Smooth muscle cell (in vitro differentiated cells): ENCODE measurements at regions not wholly inside any gene's neighbourhood (a gene's known extent, or its start where the extent isn't known, plus 50 kb on each side); places are given as distances from the start of the nearest gene placed in this dataset.

Experiments
- DNase-seq: peaks from one replicate; lab custom pipeline; 2025; ENCODE audit not compliant: unreplicated experiment; lab: John Stamatoyannopoulos, UW
- H2AFZ ChIP-seq: fragments of 200-600 bp; sonication (generic); 2 replicates; pipeline ENCODE4 v1.6.0; 2016; ENCODE audit warnings: antibody characterized with exemption, low read depth, mild to moderate bottlenecking
- H3F3A ChIP-seq: fragments of 200-600 bp; sonication (generic); 2 replicates; pipeline ENCODE4 v1.6.0; 2017; ENCODE audit warnings: antibody characterized with exemption, low read depth
- H3K27ac ChIP-seq: fragments of 200-600 bp; sonication (generic); 2 replicates; pipeline ENCODE4 v1.5.1; 2016; ENCODE audit warnings: low read depth, mild to moderate bottlenecking
- H3K27me3 ChIP-seq: fragments of 200-600 bp; sonication (generic); 2 replicates; pipeline ENCODE4 v1.6.1; 2016; ENCODE audit warnings: low read depth, mild to moderate bottlenecking
- H3K36me3 ChIP-seq: fragments of 200-600 bp; sonication (generic); 2 replicates; pipeline ENCODE4 v1.5.1; 2016; ENCODE audit warnings: low read depth
- H3K4me1 ChIP-seq: fragments of 200-600 bp; sonication (generic); 2 replicates; pipeline ENCODE4 v1.5.1; 2016; ENCODE audit warnings: low read depth
- H3K4me2 ChIP-seq: fragments of 200-600 bp; sonication (generic); 2 replicates; pipeline ENCODE4 v1.6.0; 2016; ENCODE audit warnings: mild to moderate bottlenecking
- H3K4me3 ChIP-seq: fragments of 200-600 bp; sonication (generic); 2 replicates; pipeline ENCODE4 v1.5.1; 2016; ENCODE audit warnings: mild to moderate bottlenecking
- H3K79me2 ChIP-seq: fragments of 200-600 bp; sonication (generic); 2 replicates; pipeline ENCODE4 v1.6.0; 2016; ENCODE audit warnings: low read depth, mild to moderate bottlenecking
- H3K9ac ChIP-seq: fragments of 200-600 bp; sonication (generic); 2 replicates; pipeline ENCODE4 v1.6.0; 2016; ENCODE audit warnings: low read depth
- H3K9me3 ChIP-seq: fragments of 200-600 bp; sonication (generic); replicated peaks from 2 replicates; pipeline ENCODE4 v1.5.1; 2016; ENCODE audit warnings: low read depth
- H4K20me1 ChIP-seq: fragments of 200-600 bp; sonication (generic); 2 replicates; pipeline ENCODE4 v1.6.0; 2016; ENCODE audit warnings: low read depth
- CTCF ChIP-seq: fragments of 200-600 bp; sonication (generic); IDR thresholded peaks from 2 replicates; pipeline ENCODE4 v1.5.1; 2017; ENCODE audit warnings: borderline replicate concordance, mild to moderate bottlenecking, antibody characterized with exemption; ENCODE audit not compliant: insufficient read depth, poor library complexity, severe bottlenecking
- WGBS: methylation state at CpG from one replicate; pipeline ENCODE4 v1.1.7; 2016; ENCODE audit warnings: low lambda C conversion rate; 5-methylcytosine and 5-hydroxymethylcytosine counted together

- DNase-seq = no peak
- Histone ChIP-seq H3K79me2 (no peaks in the 10 kb centered on the region), H3K27me3 (peaks cover 4% of the 10 kb centered on the region), H3K4me2 (no peak overlapping the region), H2AFZ (no peak overlapping the region), H4K20me1 (no peaks in the 10 kb centered on the region), H3K27ac (no peak overlapping the region), H3K9me3 (peaks cover 5% of the 10 kb centered on the region), H3K4me1 (no peaks in the 10 kb centered on the region), H3K4me3 (no peak overlapping the region), H3F3A (no peaks in the 10 kb centered on the region), H3K9ac (no peak overlapping the region), H3K36me3 (no peaks in the 10 kb centered on the region)
- TF ChIP-seq CTCF = no peak
- 81% methylated on average over 10 of the region's 10 CpGs for whole genome bisulfite sequencing
Measured at GRCh38 chr9:83147315-83148149, 84.6 kb upstream of the RASEF start.

- Histone ChIP-seq H3K27ac (no peak overlapping the region), H3K4me2 (no peak overlapping the region), H3K36me3 (no peaks in the 10 kb centered on the region), H4K20me1 (no peaks in the 10 kb centered on the region), H3K9me3 (peaks cover 5% of the 10 kb centered on the region), H3K4me1 (no peaks in the 10 kb centered on the region), H3K4me3 (no peak overlapping the region), H2AFZ (no peak overlapping the region), H3F3A (no peaks in the 10 kb centered on the region), H3K27me3 (peaks cover 4% of the 10 kb centered on the region), H3K79me2 (no peaks in the 10 kb centered on the region), H3K9ac (no peak overlapping the region)
- no peak for DNase-seq
- WGBS = 75% methylated on average over 4 of the region's 4 CpGs
- TF ChIP-seq CTCF = no peak
Measured at GRCh38 chr9:83146325-83146724, 83.4 kb upstream of the RASEF start.

GRCh38 chr9:83144492-83144891 lies 81.5 kb upstream of the RASEF start:
- Histone ChIP-seq H3K4me3 (no peak overlapping the region), H3K9me3 (peaks cover 5% of the 10 kb centered on the region), H2AFZ (no peak overlapping the region), H3F3A (no peaks in the 10 kb centered on the region), H3K36me3 (no peaks in the 10 kb centered on the region), H4K20me1 (no peaks in the 10 kb centered on the region), H3K4me1 (no peaks in the 10 kb centered on the region), H3K79me2 (no peaks in the 10 kb centered on the region), H3K4me2 (no peak overlapping the region), H3K9ac (no peak overlapping the region), H3K27ac (no peak overlapping the region), H3K27me3 (peaks cover 5% of the 10 kb centered on the region)
- TF ChIP-seq CTCF = no peak
- no peak for DNase-seq

- TF ChIP-seq CTCF = no peak
- Histone ChIP-seq H3K9ac (no peak overlapping the region), H2AFZ (no peak overlapping the region), H3K4me2 (no peak overlapping the region), H3K4me1 (no peaks in the 10 kb centered on the region), H3K79me2 (no peaks in the 10 kb centered on the region), H3K36me3 (no peaks in the 10 kb centered on the region), H4K20me1 (no peaks in the 10 kb centered on the region), H3K27me3 (peaks cover 5% of the 10 kb centered on the region), H3K4me3 (no peak overlapping the region), H3F3A (no peaks in the 10 kb centered on the region), H3K9me3 (peaks cover 2% of the 10 kb centered on the region), H3K27ac (no peak overlapping the region)
- DNase-seq = no peak
Measured at GRCh38 chr9:83142389-83142788, 79.4 kb upstream of the RASEF start.
